ENCODE measurements at regions not wholly inside any gene's neighbourhood (a gene's known extent, or its start where the extent isn't known, plus 50 kb on each side); places are given as distances from the start of the nearest gene placed in this dataset.

DNA sequence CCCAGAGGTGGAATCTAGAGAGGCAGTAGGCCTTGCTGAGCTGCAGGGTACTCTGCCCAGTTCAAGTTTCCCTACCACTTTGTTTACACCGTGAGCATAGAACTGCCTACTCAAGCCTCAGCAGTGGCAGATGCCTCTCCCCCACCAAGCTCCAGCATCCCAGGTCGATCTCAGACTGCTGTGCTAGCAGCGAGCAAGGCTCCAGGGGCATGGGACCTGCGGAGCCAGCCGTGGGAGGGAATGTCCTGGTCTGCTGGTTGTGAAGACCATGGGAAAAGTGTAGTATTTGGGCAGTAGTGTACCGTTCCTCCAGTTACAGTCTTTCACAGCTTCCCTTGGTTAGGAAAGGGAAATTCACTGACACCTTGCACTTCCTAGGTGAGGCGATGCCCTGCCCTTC, 50.6 kb upstream of the FSIP2 start:
- no peak for DNase-seq
- TF ChIP-seq, protein P1, sequence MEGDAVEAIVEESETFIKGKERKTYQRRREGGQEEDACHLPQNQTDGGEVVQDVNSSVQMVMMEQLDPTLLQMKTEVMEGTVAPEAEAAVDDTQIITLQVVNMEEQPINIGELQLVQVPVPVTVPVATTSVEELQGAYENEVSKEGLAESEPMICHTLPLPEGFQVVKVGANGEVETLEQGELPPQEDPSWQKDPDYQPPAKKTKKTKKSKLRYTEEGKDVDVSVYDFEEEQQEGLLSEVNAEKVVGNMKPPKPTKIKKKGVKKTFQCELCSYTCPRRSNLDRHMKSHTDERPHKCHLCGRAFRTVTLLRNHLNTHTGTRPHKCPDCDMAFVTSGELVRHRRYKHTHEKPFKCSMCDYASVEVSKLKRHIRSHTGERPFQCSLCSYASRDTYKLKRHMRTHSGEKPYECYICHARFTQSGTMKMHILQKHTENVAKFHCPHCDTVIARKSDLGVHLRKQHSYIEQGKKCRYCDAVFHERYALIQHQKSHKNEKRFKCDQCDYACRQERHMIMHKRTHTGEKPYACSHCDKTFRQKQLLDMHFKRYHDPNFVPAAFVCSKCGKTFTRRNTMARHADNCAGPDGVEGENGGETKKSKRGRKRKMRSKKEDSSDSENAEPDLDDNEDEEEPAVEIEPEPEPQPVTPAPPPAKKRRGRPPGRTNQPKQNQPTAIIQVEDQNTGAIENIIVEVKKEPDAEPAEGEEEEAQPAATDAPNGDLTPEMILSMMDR (IDR thresholded peaks at IDR 0.05) = no peak

More for the DNA sequence above, 50.6 kb upstream of the FSIP2 start:
- Histone ChIP-seq H3K9me3 (no peaks in the 10 kb centered on the region), H3K9ac (ENCODE audit: low read depth in 2 of 2, low read length in 2 of 2) (no peak overlapping the region), H3K4me1 (no peaks in the 10 kb centered on the region), H3K27ac (no peak overlapping the region), H3K36me3 (no peaks in the 10 kb centered on the region), H3K4me3 (no peak overlapping the region), H3K27me3 (no peaks in the 10 kb centered on the region)
- intact Hi-C loops (cut with DNase I) = no loop called here

All from colonic mucosa (tissue), 4 donors.